Stimulated activated naive CD8-positive, alpha-beta T cell treated with anti-CD3 and anti-CD28 coated beads, Interleukin-15, Interleukin-2, amounts not matched to agents 100 U/mL and 50 U/mL, for 24 hours (primary cell): ENCODE measurements at regions not wholly inside any gene's neighbourhood (a gene's known extent, or its start where the extent isn't known, plus 50 kb on each side); places are given as distances from the start of the nearest gene placed in this dataset.

Experiments
- ATAC-seq: fragments of 150-1000 bp; cut with Tn5 transposase; one replicate; pipeline ENCODE4 v1.10.0; 2021
- DNase-seq: peaks from one replicate; pipeline ENCODE4 v3.0.0; 2021

- DNase-seq, result no peak
- no peak for ATAC-seq
Measured at GRCh38 chr6:6524951-6525350, 63.6 kb upstream of the LY86 start.

GRCh38 chr6:6525933-6526332, 62.6 kb upstream of the LY86 start:
- ATAC-seq (no peak), DNase-seq (no peak)

- no peak for ATAC-seq
- no peak for DNase-seq
Measured at GRCh38 chr6:6529275-6529674, 59.2 kb upstream of the LY86 start.

GRCh38 chr6:6533176-6533575, 55.3 kb upstream of the LY86 start:
- ATAC-seq (no peak), DNase-seq (no peak)

- no peak for DNase-seq
- ATAC-seq, result no peak
Measured at GRCh38 chr6:6534399-6534798, 54.1 kb upstream of the LY86 start.

GRCh38 chr6:6537488-6538260, 50.8 kb upstream of the LY86 start:
- ATAC-seq (no peak), DNase-seq (no peak)

GRCh38 chr6:6538261-6538660, 50.3 kb upstream of the LY86 start:
- DNase-seq, result no peak
- no peak for ATAC-seq
